Lung (tissue), 11 donors: ENCODE measurements at regions not wholly inside any gene's neighbourhood (a gene's known extent, or its start where the extent isn't known, plus 50 kb on each side); places are given as distances from the start of the nearest gene placed in this dataset.

Experiments used
- ATAC-seq: fragments of 200-7000 bp; cut with Tn5 transposase; one replicate; pipeline ENCODE4 v1.9.1; 2020; ENCODE audit warnings: moderate number of reproducible peaks; ENCODE audit not compliant: insufficient read depth, low FRiP score
- DNase-seq, 3 donors: peaks; one replicate each; pipeline ENCODE4 v3.0.0-alpha.2; 2013 to 2017
- H3K27ac ChIP-seq, 2 donors: one replicate each; pipeline ENCODE4 v1.5.1; 2013; ENCODE audit warnings: mild to moderate bottlenecking in 2 of 2, moderate library complexity in 2 of 2, control low read depth in 1 of 2, inconsistent platforms in 1 of 2, low read depth in 1 of 2, low read length in 1 of 2
- H3K27me3 ChIP-seq, 3 donors: one replicate each; pipeline ENCODE4 v1.5.1; 2013; ENCODE audit warnings: low read length in 2 of 3; ENCODE audit not compliant: control insufficient read depth in 3 of 3, insufficient read depth in 3 of 3
- H3K36me3 ChIP-seq, 4 donors: one replicate each; pipeline ENCODE4 v1.5.1; 2013; ENCODE audit warnings: low read length in 4 of 4, mild to moderate bottlenecking in 1 of 4, moderate library complexity in 1 of 4; ENCODE audit not compliant: control insufficient read depth in 4 of 4, insufficient read depth in 4 of 4
- H3K4me1 ChIP-seq, 5 donors: one replicate each; pipeline ENCODE4 v1.5.1; 2013; ENCODE audit warnings: low read length in 5 of 5, mild to moderate bottlenecking in 2 of 5, moderate library complexity in 1 of 5; ENCODE audit not compliant: control insufficient read depth in 5 of 5, insufficient read depth in 5 of 5
- H3K4me3 ChIP-seq: one replicate; pipeline ENCODE4 v1.5.1; 2013; ENCODE audit warnings: mild to moderate bottlenecking, control low read depth, moderate library complexity
- H3K9ac ChIP-seq, 2 donors: one replicate each; pipeline ENCODE4 v1.5.1; 2013; ENCODE audit warnings: low read length in 2 of 2, control low read depth in 1 of 2; ENCODE audit not compliant: insufficient read depth in 1 of 2
- H3K9me3 ChIP-seq, 4 donors: one replicate each; pipeline ENCODE4 v1.5.1; 2013; ENCODE audit warnings: low read length in 3 of 4, mild to moderate bottlenecking in 1 of 4, moderate library complexity in 1 of 4; ENCODE audit not compliant: control insufficient read depth in 4 of 4, insufficient read depth in 3 of 4
- WGBS, 2 donors: extraction: QIAGEN DNeasy Blood & Tissue Kit; methylation state at CpG; one replicate each; pipeline ENCODE4 v1.1.7; 2013; 5-methylcytosine and 5-hydroxymethylcytosine counted together
- TF ChIP-seq, protein P1 (sequence below): IDR thresholded peaks from 2 replicates; pipeline ENCODE4 v1.5.1; 2012; ENCODE audit warnings: mild to moderate bottlenecking; ENCODE audit errors: control extremely low read depth, extremely low read depth
- donor health status: control.
- donor health status: control.
- donor health status: Bipolar disorder and iron deficiency.
- donor health status: healthy.
- donor health status: DM: yes; HTN: yes; CAD: no.

DNA sequence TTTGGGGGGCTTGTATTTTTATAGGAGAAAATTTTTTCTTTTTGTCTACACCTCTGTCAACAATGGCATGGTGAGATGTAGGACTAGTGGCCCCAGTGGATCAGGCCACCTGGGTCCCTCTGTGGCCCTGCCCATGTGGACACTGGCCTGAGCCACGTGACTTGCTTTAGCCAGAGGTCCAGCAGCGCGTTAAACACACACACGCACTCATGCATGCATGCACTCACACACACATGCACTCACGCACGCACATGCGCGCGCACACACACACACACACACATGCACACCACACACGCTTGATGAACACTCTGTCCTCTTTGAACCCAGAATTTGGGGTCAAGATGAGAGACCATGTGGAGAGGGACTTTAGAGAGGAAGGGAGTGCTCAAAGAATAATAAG is 59.4 kb upstream of the NUP50 start:
- DNase-seq (no peak), ATAC-seq (no peak)
- WGBS, 2 donors: 94 to 96% methylated on average over 10 of the region's 10 CpGs
- no peak overlapping the region for H3K9ac ChIP-seq
- H3K27me3 ChIP-seq: peaks cover 5 to 27% (median 5%) of the 10 kb centered on the region in 3 donors
- H3K27ac ChIP-seq: no peak overlapping the region
- H3K4me1 ChIP-seq: no peaks in the 10 kb centered on the region
- TF ChIP-seq, protein P1, sequence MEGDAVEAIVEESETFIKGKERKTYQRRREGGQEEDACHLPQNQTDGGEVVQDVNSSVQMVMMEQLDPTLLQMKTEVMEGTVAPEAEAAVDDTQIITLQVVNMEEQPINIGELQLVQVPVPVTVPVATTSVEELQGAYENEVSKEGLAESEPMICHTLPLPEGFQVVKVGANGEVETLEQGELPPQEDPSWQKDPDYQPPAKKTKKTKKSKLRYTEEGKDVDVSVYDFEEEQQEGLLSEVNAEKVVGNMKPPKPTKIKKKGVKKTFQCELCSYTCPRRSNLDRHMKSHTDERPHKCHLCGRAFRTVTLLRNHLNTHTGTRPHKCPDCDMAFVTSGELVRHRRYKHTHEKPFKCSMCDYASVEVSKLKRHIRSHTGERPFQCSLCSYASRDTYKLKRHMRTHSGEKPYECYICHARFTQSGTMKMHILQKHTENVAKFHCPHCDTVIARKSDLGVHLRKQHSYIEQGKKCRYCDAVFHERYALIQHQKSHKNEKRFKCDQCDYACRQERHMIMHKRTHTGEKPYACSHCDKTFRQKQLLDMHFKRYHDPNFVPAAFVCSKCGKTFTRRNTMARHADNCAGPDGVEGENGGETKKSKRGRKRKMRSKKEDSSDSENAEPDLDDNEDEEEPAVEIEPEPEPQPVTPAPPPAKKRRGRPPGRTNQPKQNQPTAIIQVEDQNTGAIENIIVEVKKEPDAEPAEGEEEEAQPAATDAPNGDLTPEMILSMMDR: no peak
- peaks cover 0 to 2% (median 0%) of the 10 kb centered on the region in 4 donors for H3K9me3 ChIP-seq
- no peaks in the 10 kb centered on the region for H3K36me3 ChIP-seq
- no peak overlapping the region for H3K4me3 ChIP-seq

DNA sequence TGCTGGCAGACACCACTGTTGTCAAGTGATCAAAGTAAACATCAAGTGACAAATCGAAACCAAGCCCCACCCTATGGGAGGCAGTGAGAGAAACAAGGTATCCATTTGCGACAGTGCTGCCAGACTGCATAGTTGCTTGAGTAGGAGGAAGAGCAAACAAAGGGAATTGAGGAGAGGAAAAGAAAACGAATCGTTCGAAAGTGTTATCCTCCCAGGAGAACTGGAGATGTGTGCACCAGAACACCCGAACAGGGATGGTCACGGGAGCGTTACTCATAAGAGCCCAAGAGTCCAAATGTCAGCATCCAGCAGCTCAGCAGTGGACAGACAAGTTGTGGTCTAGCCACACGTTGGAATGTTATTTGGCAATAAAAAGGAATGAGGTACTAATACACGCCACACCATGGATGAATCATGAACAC is 58.4 kb upstream of the NUP50 start:
- H3K9ac ChIP-seq: no peak overlapping the region
- DNase-seq: no peak
- H3K4me3 ChIP-seq: no peak overlapping the region
- TF ChIP-seq, protein P1: no peak
- peaks cover 0 to 2% (median 0%) of the 10 kb centered on the region in 4 donors for H3K9me3 ChIP-seq
- no peak overlapping the region for H3K27ac ChIP-seq
- H3K27me3 ChIP-seq: peaks cover 0 to 27% (median 5%) of the 10 kb centered on the region in 3 donors
- 48 to 71% methylated on average over 10 of the region's 10 CpGs for WGBS, 2 donors
- no peaks in the 10 kb centered on the region for H3K4me1 ChIP-seq
- H3K36me3 ChIP-seq: no peaks in the 10 kb centered on the region
- ATAC-seq: no peak

DNA sequence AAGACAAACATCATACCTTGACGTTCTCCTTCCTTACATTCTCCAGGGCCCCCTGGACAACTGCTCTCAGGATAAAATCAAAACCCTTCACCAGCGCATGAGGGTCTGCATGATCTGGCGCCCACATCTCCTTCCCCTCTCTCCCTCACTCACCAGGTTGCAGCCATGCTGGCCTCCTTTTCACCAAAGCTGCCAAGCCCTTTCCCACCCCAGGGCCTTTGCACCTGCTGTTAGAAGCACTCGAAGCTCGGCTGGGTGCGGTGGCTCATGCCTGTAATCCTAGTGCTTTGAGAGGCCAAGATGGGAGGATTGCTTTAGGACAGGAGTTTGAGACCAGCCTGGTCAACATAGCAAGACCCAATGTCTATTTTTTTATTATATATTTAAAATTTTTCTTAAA is 56.1 kb upstream of the NUP50 start:
- ATAC-seq: no peak

More for the DNA sequence above, 56.1 kb upstream of the NUP50 start:
- Histone ChIP-seq H3K4me3 (no peak overlapping the region), H3K4me1 (no peaks in the 10 kb centered on the region), H3K27me3 (peaks cover 0 to 19% (median 5%) of the 10 kb centered on the region in 3 donors), H3K9me3 (peaks cover 0 to 6% (median 0%) of the 10 kb centered on the region in 4 donors), H3K36me3 (no peaks in the 10 kb centered on the region), H3K9ac (no peak overlapping the region), H3K27ac (no peak overlapping the region)
- no peak for DNase-seq
- TF ChIP-seq, protein P1: no peak
- 88 to 95% methylated on average over 6 of the region's 6 CpGs for WGBS, 2 donors
